NB4 (cell line): ENCODE measurements at regions not wholly inside any gene's neighbourhood (a gene's known extent, or its start where the extent isn't known, plus 50 kb on each side); places are given as distances from the start of the nearest gene placed in this dataset.

ENCODE experiments used
- DNase-seq: peaks from one replicate; pipeline ENCODE4 v3.0.0; 2010; ENCODE audit warnings: low read depth
- H3K4me3 ChIP-seq: one replicate; pipeline ENCODE4 v1.5.1; 2011; ENCODE audit warnings: mild to moderate bottlenecking, low read depth, low read length, moderate library complexity
- CTCF ChIP-seq: IDR thresholded peaks from one replicate; pipeline ENCODE4 v1.5.1; 2012; ENCODE audit warnings: low read depth, low read length
- MAX ChIP-seq: IDR thresholded peaks from 2 replicates; pipeline ENCODE4 v1.6.1; 2011; ENCODE audit warnings: low read depth, low read length
- MYC ChIP-seq: IDR thresholded peaks from 2 replicates; pipeline ENCODE4 v1.6.1; 2011; ENCODE audit warnings: low read depth, low read length
- POLR2A ChIP-seq: IDR thresholded peaks from 2 replicates; pipeline ENCODE4 v1.6.1; 2011; ENCODE audit warnings: mild to moderate bottlenecking; ENCODE audit not compliant: insufficient read length; ENCODE audit errors: extremely low read depth

DNA sequence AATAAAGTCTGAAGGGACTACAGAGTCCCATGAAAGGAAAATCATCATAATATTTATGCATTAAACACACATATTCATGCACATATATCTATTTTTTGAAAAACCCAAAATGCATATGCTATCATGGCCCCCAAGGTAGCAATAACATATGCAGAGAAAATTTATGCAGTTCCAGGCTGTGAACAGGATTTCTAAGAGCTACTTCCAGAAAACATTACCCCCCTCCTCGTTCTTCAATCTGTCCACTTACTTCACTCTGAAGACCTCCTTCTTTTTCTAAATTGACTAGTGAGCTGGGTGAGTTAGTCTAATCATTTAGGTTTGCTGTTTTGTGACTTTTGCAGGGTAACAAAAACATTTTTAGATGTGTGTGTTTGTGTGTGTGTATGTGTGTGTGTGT is 376.4 kb upstream of the ZEB2 start:
- TF ChIP-seq CTCF = no peak
- TF ChIP-seq MYC = no peak
- no peak for TF ChIP-seq MAX
- TF ChIP-seq POLR2A = no peak
- H3K4me3 ChIP-seq = no peak overlapping the region
- DNase-seq = no peak

- TF ChIP-seq MYC (no peak), CTCF (no peak), POLR2A (no peak), MAX (no peak)
- peak; percentile 12 for DNase-seq
- no peak overlapping the region for H3K4me3 ChIP-seq
These were observed 375.0 kb upstream of the ZEB2 start for GRCh38 chr2:144894612-144895599.

DNA sequence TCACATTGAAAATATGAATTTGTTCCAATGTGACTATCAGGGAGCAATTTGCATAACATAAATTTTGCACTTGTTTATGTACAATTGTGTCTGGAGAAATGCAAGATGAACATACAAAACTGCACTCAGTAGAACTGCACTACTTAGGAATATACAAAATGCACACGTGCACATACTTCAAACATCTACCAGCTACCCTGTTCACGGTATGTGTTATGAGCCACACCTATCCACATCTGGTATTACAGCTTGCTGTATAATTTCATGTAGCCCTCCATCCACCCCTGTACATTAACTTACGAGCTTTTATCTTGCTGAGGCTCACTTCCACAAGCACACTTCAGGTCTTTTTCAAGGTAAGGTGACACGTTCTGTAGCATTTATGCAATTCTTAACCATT is 373.5 kb upstream of the ZEB2 start:
- DNase-seq = no peak
- no peak overlapping the region for H3K4me3 ChIP-seq
- TF ChIP-seq MYC (no peak), CTCF (no peak), MAX (no peak), POLR2A (no peak)

GRCh38 chr2:144890828-144891227 is 370.9 kb upstream of the ZEB2 start:
- TF ChIP-seq MAX = no peak
- TF ChIP-seq MYC = no peak
- no peak for TF ChIP-seq CTCF
- no peak for TF ChIP-seq POLR2A
- no peak overlapping the region for H3K4me3 ChIP-seq
- peak; percentile 44 for DNase-seq

DNA sequence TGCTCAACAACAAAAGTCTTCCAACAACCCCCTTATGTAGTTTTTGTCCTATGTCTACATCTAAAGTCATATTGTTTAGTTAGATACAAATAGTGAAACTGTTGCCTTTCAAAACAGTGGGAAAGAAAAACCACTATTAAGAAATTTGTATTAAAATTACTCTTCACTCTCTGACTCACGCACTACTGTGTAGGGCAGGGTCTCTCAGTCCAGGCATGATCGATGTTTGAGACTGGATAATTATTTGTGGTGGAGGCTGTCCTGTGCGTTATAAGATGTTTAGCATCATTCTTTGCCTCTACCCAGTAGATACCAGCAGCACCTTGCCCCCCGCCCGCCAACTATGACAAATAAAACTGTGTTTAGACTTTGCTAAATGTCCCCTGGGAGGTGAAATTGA is 369.4 kb upstream of the ZEB2 start:
- TF ChIP-seq MAX (no peak), CTCF (no peak), MYC (no peak)
- DNase-seq = no peak
- H3K4me3 ChIP-seq = no peak overlapping the region
